OCI-LY1 (cell line): ENCODE measurements at regions not wholly inside any gene's neighbourhood (a gene's known extent, or its start where the extent isn't known, plus 50 kb on each side); places are given as distances from the start of the nearest gene placed in this dataset.
"Not testable (repeated sequence)": the region's sequence is repeated elsewhere in the genome, so short reads cannot be mapped to it uniquely, and the experiment has no call there.

ENCODE experiments used
- EZH2 ChIP-seq: fragments of 200-600 bp; sonication (generic), shearing (Covaris generic); IDR thresholded peaks from 2 replicates; pipeline ENCODE4 v1.8.0; 2017; ENCODE audit warnings: borderline replicate concordance, mixed run types, mild to moderate bottlenecking, antibody characterized with exemption, low read length, moderate library complexity, mixed read lengths
- TF ChIP-seq, protein P1 (sequence below): fragments of 200-600 bp; sonication (generic), shearing (Covaris generic); IDR thresholded peaks from 2 replicates; pipeline ENCODE4 v1.5.1; 2017; ENCODE audit warnings: mild to moderate bottlenecking, antibody characterized with exemption, low read length, moderate library complexity, mixed read lengths

DNA sequence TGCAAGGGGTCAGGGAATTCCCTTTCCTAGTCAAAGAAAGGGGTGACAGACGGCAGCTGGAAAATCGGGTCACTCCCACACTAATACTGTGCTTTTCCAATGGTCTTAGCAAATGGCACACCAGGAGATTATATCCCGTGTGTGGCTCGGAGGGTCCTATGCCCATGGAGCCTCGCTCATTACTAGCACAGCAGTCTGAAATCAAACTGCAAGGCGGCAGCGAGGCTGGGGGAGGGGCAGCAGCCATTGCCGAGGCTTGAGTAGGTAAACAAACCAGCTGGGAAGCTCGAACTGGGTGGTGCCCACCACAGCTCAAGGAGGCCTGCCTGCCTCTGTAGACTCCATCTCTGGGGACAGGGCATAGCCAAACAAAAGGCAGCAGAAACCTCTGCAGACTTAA is 295.9 kb downstream of the PDCD6IP start:
- TF ChIP-seq, protein P1, sequence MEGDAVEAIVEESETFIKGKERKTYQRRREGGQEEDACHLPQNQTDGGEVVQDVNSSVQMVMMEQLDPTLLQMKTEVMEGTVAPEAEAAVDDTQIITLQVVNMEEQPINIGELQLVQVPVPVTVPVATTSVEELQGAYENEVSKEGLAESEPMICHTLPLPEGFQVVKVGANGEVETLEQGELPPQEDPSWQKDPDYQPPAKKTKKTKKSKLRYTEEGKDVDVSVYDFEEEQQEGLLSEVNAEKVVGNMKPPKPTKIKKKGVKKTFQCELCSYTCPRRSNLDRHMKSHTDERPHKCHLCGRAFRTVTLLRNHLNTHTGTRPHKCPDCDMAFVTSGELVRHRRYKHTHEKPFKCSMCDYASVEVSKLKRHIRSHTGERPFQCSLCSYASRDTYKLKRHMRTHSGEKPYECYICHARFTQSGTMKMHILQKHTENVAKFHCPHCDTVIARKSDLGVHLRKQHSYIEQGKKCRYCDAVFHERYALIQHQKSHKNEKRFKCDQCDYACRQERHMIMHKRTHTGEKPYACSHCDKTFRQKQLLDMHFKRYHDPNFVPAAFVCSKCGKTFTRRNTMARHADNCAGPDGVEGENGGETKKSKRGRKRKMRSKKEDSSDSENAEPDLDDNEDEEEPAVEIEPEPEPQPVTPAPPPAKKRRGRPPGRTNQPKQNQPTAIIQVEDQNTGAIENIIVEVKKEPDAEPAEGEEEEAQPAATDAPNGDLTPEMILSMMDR, result not testable (repeated sequence)
- not testable (repeated sequence) for TF ChIP-seq EZH2
